Ovary (tissue), 3 donors: ENCODE measurements at regions not wholly inside any gene's neighbourhood (a gene's known extent, or its start where the extent isn't known, plus 50 kb on each side); places are given as distances from the start of the nearest gene placed in this dataset.

Experiments used
- POLR2A ChIP-seq: fragments of 450-650 bp; IDR thresholded peaks from one replicate; pipeline ENCODE4 v1.6.1; 2017; ENCODE audit warnings: antibody characterized with exemption, mild to moderate bottlenecking, moderate library complexity
- TF ChIP-seq, protein P1 (sequence below), 3 donors: fragments of 450-650 bp in 2 of 3; fragments of 200-600 bp in 1 of 3; IDR thresholded peaks; one replicate each; pipeline versions ENCODE4 v1.5.1 to v1.8.0; 2016 to 2022; ENCODE audit warnings: antibody characterized with exemption in 3 of 3, mild to moderate bottlenecking in 1 of 3
- donor health status: DM: no; HTN: no; CAD: no.

DNA sequence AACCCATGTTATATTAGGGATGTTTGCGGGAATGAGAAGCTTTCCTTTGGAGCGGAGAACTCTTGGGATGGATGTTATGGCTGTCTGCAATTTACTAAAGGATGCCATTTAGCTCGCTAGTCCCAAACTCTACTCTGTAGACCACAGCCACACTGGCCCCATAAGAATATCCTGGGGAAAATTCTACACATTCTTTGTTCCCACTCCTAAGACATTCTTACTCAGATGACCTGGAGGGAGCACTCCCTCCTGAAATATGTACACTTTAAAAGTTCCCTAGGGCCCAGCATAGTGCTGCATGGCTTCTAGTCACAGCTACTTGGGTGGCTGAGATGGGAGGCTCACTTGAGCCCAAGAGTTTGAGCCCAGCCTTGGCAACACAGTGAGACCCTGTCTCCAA is 288.7 kb upstream of the RORA start:
- no peak for TF ChIP-seq POLR2A
- TF ChIP-seq, protein P1, sequence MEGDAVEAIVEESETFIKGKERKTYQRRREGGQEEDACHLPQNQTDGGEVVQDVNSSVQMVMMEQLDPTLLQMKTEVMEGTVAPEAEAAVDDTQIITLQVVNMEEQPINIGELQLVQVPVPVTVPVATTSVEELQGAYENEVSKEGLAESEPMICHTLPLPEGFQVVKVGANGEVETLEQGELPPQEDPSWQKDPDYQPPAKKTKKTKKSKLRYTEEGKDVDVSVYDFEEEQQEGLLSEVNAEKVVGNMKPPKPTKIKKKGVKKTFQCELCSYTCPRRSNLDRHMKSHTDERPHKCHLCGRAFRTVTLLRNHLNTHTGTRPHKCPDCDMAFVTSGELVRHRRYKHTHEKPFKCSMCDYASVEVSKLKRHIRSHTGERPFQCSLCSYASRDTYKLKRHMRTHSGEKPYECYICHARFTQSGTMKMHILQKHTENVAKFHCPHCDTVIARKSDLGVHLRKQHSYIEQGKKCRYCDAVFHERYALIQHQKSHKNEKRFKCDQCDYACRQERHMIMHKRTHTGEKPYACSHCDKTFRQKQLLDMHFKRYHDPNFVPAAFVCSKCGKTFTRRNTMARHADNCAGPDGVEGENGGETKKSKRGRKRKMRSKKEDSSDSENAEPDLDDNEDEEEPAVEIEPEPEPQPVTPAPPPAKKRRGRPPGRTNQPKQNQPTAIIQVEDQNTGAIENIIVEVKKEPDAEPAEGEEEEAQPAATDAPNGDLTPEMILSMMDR (IDR thresholded peaks at IDR 0.05): no peak
